Coronary artery (tissue), 2 donors: ENCODE measurements at regions not wholly inside any gene's neighbourhood (a gene's known extent, or its start where the extent isn't known, plus 50 kb on each side); places are given as distances from the start of the nearest gene placed in this dataset.

Experiments used
- DNase-seq: peaks from one replicate; pipeline ENCODE4 v3.0.0-alpha.2; 2017; ENCODE audit warnings: low spot score
- H3K27ac ChIP-seq, 2 donors: fragments of 200-600 bp; sonication (generic); one replicate each; pipeline ENCODE4 v1.5.1; 2016 to 2019
- H3K4me3 ChIP-seq: fragments of 200-600 bp; sonication (generic); 2 replicates; pipeline ENCODE4 v1.5.1; 2016; ENCODE audit warnings: mild to moderate bottlenecking, moderate library complexity
- CTCF ChIP-seq: fragments of 200-600 bp; sonication (generic); IDR thresholded peaks from one replicate; pipeline ENCODE4 v1.5.1; 2019; ENCODE audit warnings: antibody characterized with exemption

- no peak for DNase-seq
- TF ChIP-seq CTCF: no peak
- Histone ChIP-seq H3K4me3 (no peak overlapping the region), H3K27ac (no peak overlapping the region)
Observed at GRCh38 chr16:82400046-82400445, 226.7 kb upstream of the CDH13 start.

GRCh38 chr16:82396509-82396908 lies 226.5 kb upstream of the MPHOSPH6 start:
- no peak for TF ChIP-seq CTCF
- no peak overlapping the region for H3K4me3 ChIP-seq
- no peak for DNase-seq

GRCh38 chr16:82395212-82395611 lies 225.2 kb upstream of the MPHOSPH6 start:
- no peak overlapping the region for H3K4me3 ChIP-seq
- TF ChIP-seq CTCF: no peak
- DNase-seq: no peak
- H3K27ac ChIP-seq: no peak overlapping the region

More at GRCh38 chr16:82396509-82396908, 226.5 kb upstream of the MPHOSPH6 start:
- H3K27ac ChIP-seq: no peak overlapping the region

GRCh38 chr16:82391690-82392089 lies 221.7 kb upstream of the MPHOSPH6 start:
- TF ChIP-seq CTCF: no peak
- H3K4me3 ChIP-seq: no peak overlapping the region
- no peak for DNase-seq
- H3K27ac ChIP-seq: no peak overlapping the region

GRCh38 chr16:82389956-82390650 lies 220.1 kb upstream of the MPHOSPH6 start:
- no peak overlapping the region for H3K27ac ChIP-seq
- no peak for TF ChIP-seq CTCF
- DNase-seq: no peak
- H3K4me3 ChIP-seq: no peak overlapping the region

GRCh38 chr16:82386761-82387160 lies 216.7 kb upstream of the MPHOSPH6 start:
- Histone ChIP-seq H3K27ac (no peak overlapping the region), H3K4me3 (no peak overlapping the region)
- no peak for DNase-seq
- no peak for TF ChIP-seq CTCF

- no peak for TF ChIP-seq CTCF
- Histone ChIP-seq H3K4me3 (no peak overlapping the region), H3K27ac (no peak overlapping the region)
- no peak for DNase-seq
Observed at GRCh38 chr16:82384949-82385348, 214.9 kb upstream of the MPHOSPH6 start.
